K562 (cell line): ENCODE measurements at regions not wholly inside any gene's neighbourhood (a gene's known extent, or its start where the extent isn't known, plus 50 kb on each side); places are given as distances from the start of the nearest gene placed in this dataset.

ENCODE experiments used
- ATAC-seq: fragments of 200-7000 bp; cut with Tn5 transposase; 3 replicates; pipeline ENCODE4 v1.9.1; 2020; ENCODE audit warnings: moderate library complexity
- BruUV-seq: library from RNA; stranded (reverse); fragments of 400-500 nt; replicated peaks from 2 replicates; lab custom pipeline; 2021; lab: Mats Ljungman, UMichigan
- CTCF ChIA-PET: fragments of 300-600 bp; formaldehyde crosslinking; extraction: SDS; loops from one replicate; lab custom pipeline; 2021; ENCODE audit warnings: low intra/inter-chr PET ratio; lab: Yijun Ruan, JAX
- POLR2A ChIA-PET: fragments of 300-600, 350-650 bp; sonication (Branson Sonifier 250); formaldehyde crosslinking; extraction: SDS; loops from one replicate; lab custom pipeline; 2021; ENCODE audit warnings: antibody characterized with exemption, inconsistent platforms; lab: Yijun Ruan, JAX
- DNase-seq, 4 experiments: peaks; one replicate each; pipeline versions ENCODE4 v3.0.0 to v3.0.0-alpha.2; 2011 to 2018; ENCODE audit warnings: low spot score in 3 of 4, mixed read lengths in 3 of 4; ENCODE audit errors: extremely low read depth in 1 of 4
- FAIRE-seq: peaks from 2 replicates; lab custom pipeline; 2011; peaks lifted over from hg19 to GRCh38; lab: Jason Lieb, UNC
- H2AFZ ChIP-seq: 2 replicates; pipeline ENCODE4 v1.6.0; 2011; ENCODE audit warnings: low read depth, low read length, control low read depth, inconsistent platforms
- H3K27ac ChIP-seq: fragments of 200-600 bp; 3 replicates; pipeline ENCODE4 v1.8.0; 2011; ENCODE audit warnings: low read depth, mild to moderate bottlenecking, control low read depth, inconsistent platforms, low read length, moderate library complexity, mixed read lengths; ENCODE audit errors: extremely low read depth
- H3K27me3 ChIP-seq, 2 experiments: fragments of 300-600 bp in 1 of 2; 2 replicates in 1 of 2; 3 replicates in 1 of 2; pipeline versions ENCODE4 v1.6.0 to v1.8.0; 2011; ENCODE audit warnings: inconsistent platforms in 2 of 2, low read length in 2 of 2, mild to moderate bottlenecking in 1 of 2, mixed read lengths in 1 of 2, moderate library complexity in 1 of 2; ENCODE audit not compliant: control insufficient read depth in 2 of 2, insufficient read depth in 2 of 2
- H3K36me3 ChIP-seq: fragments of 300-600 bp; 3 replicates; pipeline ENCODE4 v1.8.0; 2011; ENCODE audit warnings: mild to moderate bottlenecking, low read length, inconsistent platforms; ENCODE audit not compliant: control insufficient read depth, insufficient read depth
- H3K4me1 ChIP-seq, 2 experiments: fragments of 200-600 bp in 1 of 2; replicated peaks in 1 of 2; 2 replicates in 1 of 2; 3 replicates in 1 of 2; pipeline versions ENCODE4 v1.5.1 to v1.8.0; 2011; ENCODE audit warnings: inconsistent platforms in 2 of 2, low read length in 2 of 2, mild to moderate bottlenecking in 1 of 2, mixed read lengths in 1 of 2, moderate library complexity in 1 of 2; ENCODE audit not compliant: control insufficient read depth in 2 of 2, insufficient read depth in 2 of 2
- H3K4me2 ChIP-seq: 2 replicates; pipeline ENCODE4 v1.6.1; 2011; ENCODE audit warnings: low read length, control low read depth, inconsistent platforms, mixed read lengths; ENCODE audit not compliant: insufficient read depth
- H3K4me3 ChIP-seq: fragments of 200-600 bp; sonication (generic), shearing (Covaris generic); 2 replicates; pipeline ENCODE4 v1.5.1; 2016; ENCODE audit warnings: control low read depth, inconsistent platforms
- H3K79me2 ChIP-seq: fragments of 200-600 bp; 3 replicates; pipeline ENCODE4 v1.8.0; 2011; ENCODE audit warnings: low read length, inconsistent platforms; ENCODE audit not compliant: control insufficient read depth, insufficient read depth
- H3K9ac ChIP-seq, 2 experiments: 2 replicates each; pipeline versions ENCODE4 v1.6.0 to v1.6.1; 2011; ENCODE audit warnings: low read depth in 2 of 2, low read length in 2 of 2, control low read depth in 1 of 2, inconsistent platforms in 1 of 2, mild to moderate bottlenecking in 1 of 2, mixed read lengths in 1 of 2; ENCODE audit not compliant: insufficient read depth in 1 of 2
- H3K9me1 ChIP-seq: one replicate; pipeline ENCODE4 v1.6.0; 2011; ENCODE audit warnings: inconsistent platforms, mild to moderate bottlenecking, low read length, moderate library complexity; ENCODE audit not compliant: control insufficient read depth, insufficient read depth
- H3K9me3 ChIP-seq: replicated peaks from 2 replicates; pipeline ENCODE4 v1.5.1; 2011; ENCODE audit warnings: low read depth, low read length, inconsistent platforms; ENCODE audit not compliant: control insufficient read depth, insufficient read depth
- H4K20me1 ChIP-seq: replicated peaks from 2 replicates; pipeline ENCODE4 v1.6.1; 2011; ENCODE audit warnings: low read length, inconsistent platforms, mixed read lengths; ENCODE audit not compliant: control insufficient read depth, insufficient read depth
- ARID1B ChIP-seq: fragments of 450-650 bp; IDR thresholded peaks from 2 replicates; pipeline ENCODE4 v1.6.1; 2016; ENCODE audit warnings: antibody characterized with exemption, mild to moderate bottlenecking, inconsistent platforms
- DPF2 ChIP-seq: fragments of 450-650 bp; IDR thresholded peaks from 2 replicates; pipeline ENCODE4 v1.6.1; 2016
- GATA2 ChIP-seq: sonication (generic); formaldehyde crosslinking; IDR thresholded peaks from 2 replicates; pipeline ENCODE4 v1.4.0; 2020; ENCODE audit warnings: mild to moderate bottlenecking, missing genetic modification reagents
- HMBOX1 ChIP-seq: sonication (generic); IDR thresholded peaks from 2 replicates; pipeline ENCODE4 v1.6.1; 2016
- JUND ChIP-seq, 2 experiments: IDR thresholded peaks; 2 replicates in 1 of 2; 3 replicates in 1 of 2; pipeline ENCODE4 v1.6.1; 2011; ENCODE audit warnings: borderline replicate concordance in 2 of 2, low read depth in 2 of 2, low read length in 2 of 2, improper control_type of control experiment in 1 of 2, missing biosample characterization in 1 of 2, missing genetic modification characterization in 1 of 2, missing genetic modification reagents in 1 of 2
- LARP7 ChIP-seq: fragments of 450-650 bp; IDR thresholded peaks from 2 replicates; pipeline ENCODE4 v1.6.1; 2016
- MAZ ChIP-seq, 2 experiments: fragments of 450-650 bp in 1 of 2; sonication (generic) in 1 of 2; formaldehyde crosslinking; IDR thresholded peaks in 1 of 2; conservative IDR thresholded peaks in 1 of 2; 2 replicates each; pipeline versions ENCODE4 v1.4.0 to v1.5.0; 2020; ENCODE audit warnings: mild to moderate bottlenecking in 1 of 2, missing genetic modification reagents in 1 of 2
- SIN3B ChIP-seq: fragments of 450-650 bp; IDR thresholded peaks from 2 replicates; pipeline ENCODE4 v1.6.1; 2017; ENCODE audit warnings: low read depth, mild to moderate bottlenecking, moderate library complexity
- SMARCA4 ChIP-seq: fragments of 450-650 bp; IDR thresholded peaks from 2 replicates; pipeline ENCODE4 v1.6.1; 2016
- SPI1 ChIP-seq: IDR thresholded peaks from 2 replicates; pipeline ENCODE4 v1.6.1; 2011; ENCODE audit warnings: low read depth, low read length, control low read depth, borderline replicate concordance
- ZNF174 ChIP-seq: fragments of 250-450 bp; sonication (Bioruptor Pico); IDR thresholded peaks from 2 replicates; pipeline ENCODE4 v1.4.0; 2020; ENCODE audit warnings: mild to moderate bottlenecking
- ZNF318 ChIP-seq, 2 experiments: fragments of 450-650 bp; IDR thresholded peaks; 2 replicates each; pipeline ENCODE4 v1.6.1; 2016; ENCODE audit warnings: mild to moderate bottlenecking in 2 of 2, borderline replicate concordance in 1 of 2, low read depth in 1 of 2, moderate library complexity in 1 of 2
- WGBS: fragments of 100-300 bp; shearing (Covaris generic); methylation state at CpG from one replicate; pipeline ENCODE4 v1.1.6; 2016; ENCODE audit warnings: low coverage, mixed read lengths; ENCODE audit not compliant: insufficient coverage; ENCODE audit errors: missing lambda C conversion rate; 5-methylcytosine and 5-hydroxymethylcytosine counted together
- in situ Hi-C: fragments of 300-500 bp; cut with MboI; formaldehyde crosslinking; loops from 4 replicates; pipeline ENCODE4 v1.15.0; 2018; ENCODE audit warnings: inconsistent platforms, mixed read lengths
- intact Hi-C: fragments of 100-400 bp; cut with micrococcal nuclease; formaldehyde crosslinking; loops from 2 replicates; pipeline ENCODE4 v1.14.2; 2022

GRCh38 chr7:131074585-131074984, 253.1 kb upstream of the MKLN1 start (continued):
- no peak for TF ChIP-seq ZNF318 (IDR thresholded peaks at IDR 0.05; ENCODE audit: borderline replicate concordance in 1 of 2, low read depth in 1 of 2)

- ChIA-PET CTCF (no interaction called here), POLR2A (interaction anchor here (0.7 to 1.3 kb wide), 4 partner anchors 18 to 793 kb away, joined by 3 to 4 read pairs (median 3); no protein-coding TSS in a partner anchor)
- peak overlapping the region; percentile 8 for H3K4me2 ChIP-seq
- DNase-seq (peak in 2 of 4 experiments; percentile 62 to 71), ATAC-seq (peak; percentile 54), FAIRE-seq (peak; percentile 6)
- no peaks in the 10 kb centered on the region for H4K20me1 ChIP-seq
- peak overlapping the region; percentile 47; the same call in 1 of the 3 replicates for H3K27ac ChIP-seq
- no peaks in the 10 kb centered on the region; the same call in 1 of the 2 replicates for H3K9me3 ChIP-seq
- intact Hi-C loops: no loop called here
- H3K36me3 ChIP-seq: peaks cover 4% of the 10 kb centered on the region; the same call in 1 of the 3 replicates
- no peak overlapping the region for H3K9ac ChIP-seq
- no TSS peak for BruUV-seq
- peak overlapping the region; percentile 7 for H2AFZ ChIP-seq
- H3K4me1 ChIP-seq: peaks cover 4 to 27% of the 10 kb centered on the region in 2 experiments; a peak in 4 of 5 replicates
- H3K9me1 ChIP-seq: no peaks in the 10 kb centered on the region
- no peaks in the 10 kb centered on the region for H3K27me3 ChIP-seq
- WGBS: 13% methylated on average over 1 of the region's 1 CpG
- in situ Hi-C loops: no loop called here
- no peak overlapping the region for H3K4me3 ChIP-seq
- peaks cover 3% of the 10 kb centered on the region; the same call in 1 of the 3 replicates for H3K79me2 ChIP-seq
- TF ChIP-seq LARP7 (no peak), DPF2 (peak; percentile 37; the same call in 1 of the 2 replicates), GATA2 (CRISPR knock-in tag) (peak; percentile 71), ARID1B (0 out of 2 replicates have a peak, but pooled peaks have one; percentile 45), ZNF174 (CRISPR knock-in tag) (no peak), MAZ (CRISPR knock-in tag; conservative IDR thresholded peaks at IDR 0.05 in 1 of 2, IDR thresholded peaks at IDR 0.05 in 1 of 2) (no peak), JUND (IDR thresholded peaks at IDR 0.05; ENCODE audit: borderline replicate concordance, low read depth, low read length) (peak; percentile 11; the same call in 1 of the 2 replicates), JUND (tag; IDR thresholded peaks at IDR 0.05; ENCODE audit: borderline replicate concordance, low read depth, low read length) (no peak; the same call in 2 of the 3 replicates), SMARCA4 (peak; percentile 47), HMBOX1 (peak; percentile 95), SPI1 (peak; percentile 100), SIN3B (no peak)
Measured at GRCh38 chr7:131075406-131075805, 252.3 kb upstream of the MKLN1 start.
